HCEC 1CT (cell line): ENCODE measurements at regions not wholly inside any gene's neighbourhood (a gene's known extent, or its start where the extent isn't known, plus 50 kb on each side); places are given as distances from the start of the nearest gene placed in this dataset.
A peak's percentile ranks its signal among the peaks of the same experiment; 100 is the strongest.

Experiments
- DNase-seq: peaks from one replicate; pipeline ENCODE4 v3.0.0-alpha.2; 2017

- DNase-seq, result peak; percentile 13
Measured at GRCh38 chr11:8826901-8827560, 84.0 kb upstream of the AKIP1 start.

GRCh38 chr11:8828046-8828445 is 82.9 kb upstream of the AKIP1 start:
- DNase-seq, result no peak

- no peak for DNase-seq
Measured at GRCh38 chr11:8828580-8829361, 82.2 kb upstream of the AKIP1 start.

GRCh38 chr11:8829556-8829955 is 81.4 kb upstream of the AKIP1 start:
- DNase-seq, result no peak

GRCh38 chr11:8830641-8831040 is 80.3 kb upstream of the AKIP1 start:
- no peak for DNase-seq

- no peak for DNase-seq
Measured at GRCh38 chr11:8831861-8832260, 79.1 kb upstream of the AKIP1 start.

GRCh38 chr11:8832571-8833260 is 78.3 kb upstream of the AKIP1 start:
- DNase-seq, result peak; percentile 77

- peak; percentile 33 for DNase-seq
Measured at GRCh38 chr11:8833568-8834315, 77.2 kb upstream of the AKIP1 start.

GRCh38 chr11:8834379-8834778 is 76.6 kb upstream of the AKIP1 start:
- DNase-seq, result no peak

GRCh38 chr11:8838248-8838647 is 72.7 kb upstream of the AKIP1 start:
- DNase-seq, result peak; percentile 73

GRCh38 chr11:8839306-8839956 is 71.6 kb upstream of the AKIP1 start:
- DNase-seq, result no peak

GRCh38 chr11:8839957-8840945 is 70.7 kb upstream of the AKIP1 start:
- DNase-seq, result peak; percentile 33

GRCh38 chr11:8841899-8842298 is 69.1 kb upstream of the AKIP1 start:
- no peak for DNase-seq

GRCh38 chr11:8858808-8859207 is 52.2 kb upstream of the AKIP1 start:
- no peak for DNase-seq
